ENCODE measurements at regions not wholly inside any gene's neighbourhood (a gene's known extent, or its start where the extent isn't known, plus 50 kb on each side); places are given as distances from the start of the nearest gene placed in this dataset.
"Not testable (repeated sequence)": the region's sequence is repeated elsewhere in the genome, so short reads cannot be mapped to it uniquely, and the experiment has no call there.

- Histone ChIP-seq H3K4me1 (ENCODE audit: control insufficient read depth in 2 of 2, insufficient read depth in 2 of 2, low read length in 2 of 2) (peaks cover 0 to under 1% of the 10 kb centered on the region in 2 donors), H3K9ac (ENCODE audit: low read depth in 1 of 2, low read length in 2 of 2) (no peak overlapping the region), H3K4me3 (ENCODE audit: low read length in 2 of 2) (no peak overlapping the region), H3K36me3 (ENCODE audit: control insufficient read depth in 2 of 2, insufficient read depth in 2 of 2, low read length in 2 of 2) (no peaks in the 10 kb centered on the region), H3K27me3 (ENCODE audit: control insufficient read depth in 2 of 2, insufficient read depth in 2 of 2, low read length in 2 of 2) (no peaks in the 10 kb centered on the region), H3K27ac (ENCODE audit: low read depth in 2 of 2, low read length in 2 of 2) (no peak overlapping the region), H3K9me3 (ENCODE audit: control insufficient read depth in 2 of 2, low read length in 2 of 2) (no peaks in the 10 kb centered on the region)
Measured at GRCh38 chr3:105972069-105972468, 103.3 kb upstream of the CBLB start.

- Histone ChIP-seq H3K36me3 (ENCODE audit: control insufficient read depth in 2 of 2, insufficient read depth in 2 of 2, low read length in 2 of 2) (no peaks in the 10 kb centered on the region), H3K4me1 (ENCODE audit: control insufficient read depth in 2 of 2, insufficient read depth in 2 of 2, low read length in 2 of 2) (no peaks in the 10 kb centered on the region), H3K9me3 (ENCODE audit: control insufficient read depth in 2 of 2, low read length in 2 of 2) (no peaks in the 10 kb centered on the region), H3K27me3 (ENCODE audit: control insufficient read depth in 2 of 2, insufficient read depth in 2 of 2, low read length in 2 of 2) (no peaks in the 10 kb centered on the region), H3K4me3 (ENCODE audit: low read length in 2 of 2) (no peak overlapping the region), H3K27ac (ENCODE audit: low read depth in 2 of 2, low read length in 2 of 2) (no peak overlapping the region), H3K9ac (ENCODE audit: low read depth in 1 of 2, low read length in 2 of 2) (no peak overlapping the region)
Measured at GRCh38 chr3:105974381-105974780, 105.6 kb upstream of the CBLB start.

GRCh38 chr3:105976196-105976595 is 107.4 kb upstream of the CBLB start:
- no peak overlapping the region for H3K9ac ChIP-seq (ENCODE audit: low read depth in 1 of 2, low read length in 2 of 2)
- H3K9me3 ChIP-seq (ENCODE audit: control insufficient read depth in 2 of 2, low read length in 2 of 2): no peaks in the 10 kb centered on the region
- H3K4me1 ChIP-seq (ENCODE audit: control insufficient read depth in 2 of 2, insufficient read depth in 2 of 2, low read length in 2 of 2): no peaks in the 10 kb centered on the region
- no peak overlapping the region for H3K4me3 ChIP-seq (ENCODE audit: low read length in 2 of 2)
- no peak overlapping the region for H3K27ac ChIP-seq (ENCODE audit: low read depth in 2 of 2, low read length in 2 of 2)
- H3K27me3 ChIP-seq (ENCODE audit: control insufficient read depth in 2 of 2, insufficient read depth in 2 of 2, low read length in 2 of 2): no peaks in the 10 kb centered on the region
- no peaks in the 10 kb centered on the region for H3K36me3 ChIP-seq (ENCODE audit: control insufficient read depth in 2 of 2, insufficient read depth in 2 of 2, low read length in 2 of 2)

- no peaks in the 10 kb centered on the region for H3K4me1 ChIP-seq (ENCODE audit: control insufficient read depth in 2 of 2, insufficient read depth in 2 of 2, low read length in 2 of 2)
- no peaks in the 10 kb centered on the region for H3K9me3 ChIP-seq (ENCODE audit: control insufficient read depth in 2 of 2, low read length in 2 of 2)
- H3K27ac ChIP-seq (ENCODE audit: low read depth in 2 of 2, low read length in 2 of 2): no peak overlapping the region
- H3K4me3 ChIP-seq (ENCODE audit: low read length in 2 of 2): no peak overlapping the region
- no peaks in the 10 kb centered on the region for H3K36me3 ChIP-seq (ENCODE audit: control insufficient read depth in 2 of 2, insufficient read depth in 2 of 2, low read length in 2 of 2)
- H3K9ac ChIP-seq (ENCODE audit: low read depth in 1 of 2, low read length in 2 of 2): no peak overlapping the region
- no peaks in the 10 kb centered on the region for H3K27me3 ChIP-seq (ENCODE audit: control insufficient read depth in 2 of 2, insufficient read depth in 2 of 2, low read length in 2 of 2)
Measured at GRCh38 chr3:105979961-105980360, 111.1 kb upstream of the CBLB start.

GRCh38 chr3:105982207-105982606 is 113.4 kb upstream of the CBLB start:
- Histone ChIP-seq H3K4me1 (ENCODE audit: control insufficient read depth in 2 of 2, insufficient read depth in 2 of 2, low read length in 2 of 2) (no peaks in the 10 kb centered on the region), H3K27ac (ENCODE audit: low read depth in 2 of 2, low read length in 2 of 2) (no peak overlapping the region), H3K27me3 (ENCODE audit: control insufficient read depth in 2 of 2, insufficient read depth in 2 of 2, low read length in 2 of 2) (no peaks in the 10 kb centered on the region), H3K9me3 (ENCODE audit: control insufficient read depth in 2 of 2, low read length in 2 of 2) (no peaks in the 10 kb centered on the region), H3K36me3 (ENCODE audit: control insufficient read depth in 2 of 2, insufficient read depth in 2 of 2, low read length in 2 of 2) (no peaks in the 10 kb centered on the region), H3K9ac (ENCODE audit: low read depth in 1 of 2, low read length in 2 of 2) (no peak overlapping the region), H3K4me3 (ENCODE audit: low read length in 2 of 2) (no peak overlapping the region)

GRCh38 chr3:105984837-105985236 is 116.0 kb upstream of the CBLB start:
- H3K9ac ChIP-seq (ENCODE audit: low read depth in 1 of 2, low read length in 2 of 2): no peak overlapping the region
- no peaks in the 10 kb centered on the region for H3K27me3 ChIP-seq (ENCODE audit: control insufficient read depth in 2 of 2, insufficient read depth in 2 of 2, low read length in 2 of 2)
- H3K36me3 ChIP-seq (ENCODE audit: control insufficient read depth in 2 of 2, insufficient read depth in 2 of 2, low read length in 2 of 2): no peaks in the 10 kb centered on the region
- no peaks in the 10 kb centered on the region for H3K4me1 ChIP-seq (ENCODE audit: control insufficient read depth in 2 of 2, insufficient read depth in 2 of 2, low read length in 2 of 2)
- H3K27ac ChIP-seq (ENCODE audit: low read depth in 2 of 2, low read length in 2 of 2): no peak overlapping the region
- H3K9me3 ChIP-seq (ENCODE audit: control insufficient read depth in 2 of 2, low read length in 2 of 2): no peaks in the 10 kb centered on the region
- no peak overlapping the region for H3K4me3 ChIP-seq (ENCODE audit: low read length in 2 of 2)

GRCh38 chr3:105986343-105986742 is 117.5 kb upstream of the CBLB start:
- H3K27me3 ChIP-seq (ENCODE audit: control insufficient read depth in 2 of 2, insufficient read depth in 2 of 2, low read length in 2 of 2); H3K36me3 ChIP-seq (ENCODE audit: control insufficient read depth in 2 of 2, insufficient read depth in 2 of 2, low read length in 2 of 2); H3K4me1 ChIP-seq (ENCODE audit: control insufficient read depth in 2 of 2, insufficient read depth in 2 of 2, low read length in 2 of 2); H3K9me3 ChIP-seq (ENCODE audit: control insufficient read depth in 2 of 2, low read length in 2 of 2); H3K4me3 ChIP-seq (ENCODE audit: low read length in 2 of 2); H3K27ac ChIP-seq (ENCODE audit: low read depth in 2 of 2, low read length in 2 of 2); H3K9ac ChIP-seq (ENCODE audit: low read depth in 1 of 2, low read length in 2 of 2): not testable (repeated sequence)

GRCh38 chr3:105987809-105988208 is 119.0 kb upstream of the CBLB start:
- Histone ChIP-seq H3K9ac (ENCODE audit: low read depth in 1 of 2, low read length in 2 of 2) (no peak overlapping the region), H3K4me3 (ENCODE audit: low read length in 2 of 2) (no peak overlapping the region), H3K27ac (ENCODE audit: low read depth in 2 of 2, low read length in 2 of 2) (no peak overlapping the region), H3K36me3 (ENCODE audit: control insufficient read depth in 2 of 2, insufficient read depth in 2 of 2, low read length in 2 of 2) (no peaks in the 10 kb centered on the region), H3K27me3 (ENCODE audit: control insufficient read depth in 2 of 2, insufficient read depth in 2 of 2, low read length in 2 of 2) (no peaks in the 10 kb centered on the region), H3K9me3 (ENCODE audit: control insufficient read depth in 2 of 2, low read length in 2 of 2) (no peaks in the 10 kb centered on the region), H3K4me1 (ENCODE audit: control insufficient read depth in 2 of 2, insufficient read depth in 2 of 2, low read length in 2 of 2) (no peaks in the 10 kb centered on the region)

GRCh38 chr3:105988540-105989212 is 119.9 kb upstream of the CBLB start:
- Histone ChIP-seq H3K9me3 (ENCODE audit: control insufficient read depth in 2 of 2, low read length in 2 of 2) (no peaks in the 10 kb centered on the region), H3K27ac (ENCODE audit: low read depth in 2 of 2, low read length in 2 of 2) (no peak overlapping the region), H3K9ac (ENCODE audit: low read depth in 1 of 2, low read length in 2 of 2) (no peak overlapping the region), H3K4me3 (ENCODE audit: low read length in 2 of 2) (no peak overlapping the region), H3K4me1 (ENCODE audit: control insufficient read depth in 2 of 2, insufficient read depth in 2 of 2, low read length in 2 of 2) (no peaks in the 10 kb centered on the region), H3K27me3 (ENCODE audit: control insufficient read depth in 2 of 2, insufficient read depth in 2 of 2, low read length in 2 of 2) (no peaks in the 10 kb centered on the region), H3K36me3 (ENCODE audit: control insufficient read depth in 2 of 2, insufficient read depth in 2 of 2, low read length in 2 of 2) (no peaks in the 10 kb centered on the region)

- Histone ChIP-seq H3K4me3 (ENCODE audit: low read length in 2 of 2) (no peak overlapping the region), H3K36me3 (ENCODE audit: control insufficient read depth in 2 of 2, insufficient read depth in 2 of 2, low read length in 2 of 2) (no peaks in the 10 kb centered on the region), H3K9me3 (ENCODE audit: control insufficient read depth in 2 of 2, low read length in 2 of 2) (no peaks in the 10 kb centered on the region), H3K27me3 (ENCODE audit: control insufficient read depth in 2 of 2, insufficient read depth in 2 of 2, low read length in 2 of 2) (no peaks in the 10 kb centered on the region), H3K27ac (ENCODE audit: low read depth in 2 of 2, low read length in 2 of 2) (no peak overlapping the region), H3K4me1 (ENCODE audit: control insufficient read depth in 2 of 2, insufficient read depth in 2 of 2, low read length in 2 of 2) (no peaks in the 10 kb centered on the region), H3K9ac (ENCODE audit: low read depth in 1 of 2, low read length in 2 of 2) (no peak overlapping the region)
Measured at GRCh38 chr3:105996781-105997180, 128.0 kb upstream of the CBLB start.

- no peak overlapping the region for H3K4me3 ChIP-seq (ENCODE audit: low read length in 2 of 2)
- H3K9me3 ChIP-seq (ENCODE audit: control insufficient read depth in 2 of 2, low read length in 2 of 2): no peaks in the 10 kb centered on the region
- no peak overlapping the region for H3K9ac ChIP-seq (ENCODE audit: low read depth in 1 of 2, low read length in 2 of 2)
- no peaks in the 10 kb centered on the region for H3K27me3 ChIP-seq (ENCODE audit: control insufficient read depth in 2 of 2, insufficient read depth in 2 of 2, low read length in 2 of 2)
- no peaks in the 10 kb centered on the region for H3K4me1 ChIP-seq (ENCODE audit: control insufficient read depth in 2 of 2, insufficient read depth in 2 of 2, low read length in 2 of 2)
- H3K36me3 ChIP-seq (ENCODE audit: control insufficient read depth in 2 of 2, insufficient read depth in 2 of 2, low read length in 2 of 2): no peaks in the 10 kb centered on the region
- H3K27ac ChIP-seq (ENCODE audit: low read depth in 2 of 2, low read length in 2 of 2): no peak overlapping the region
Measured at GRCh38 chr3:105997466-105997799, 128.6 kb upstream of the CBLB start.
